HEK293T (cell line): ENCODE measurements at regions not wholly inside any gene's neighbourhood (a gene's known extent, or its start where the extent isn't known, plus 50 kb on each side); places are given as distances from the start of the nearest gene placed in this dataset.
"Not testable (repeated sequence)": the region's sequence is repeated elsewhere in the genome, so short reads cannot be mapped to it uniquely, and the experiment has no call there.

ENCODE experiments used
- CTCF ChIA-PET: fragments of 350-600 bp; formaldehyde crosslinking; extraction: SDS; loops from one replicate; lab custom pipeline; 2021; ENCODE audit warnings: antibody characterized with exemption, inconsistent platforms; lab: Yijun Ruan, JAX
- POLR2A ChIA-PET: fragments of 350-600 bp; formaldehyde crosslinking; extraction: SDS; loops from one replicate; lab custom pipeline; 2020; ENCODE audit warnings: antibody characterized with exemption, inconsistent platforms; lab: Yijun Ruan, JAX
- DNase-seq: peaks from one replicate; pipeline ENCODE4 v3.0.0; 2012; ENCODE audit warnings: mixed read lengths; ENCODE audit errors: extremely low spot score
- ARNT ChIP-seq: fragments of 450-650 bp; IDR thresholded peaks from 2 replicates; pipeline ENCODE4 v1.6.1; 2017; ENCODE audit warnings: mild to moderate bottlenecking
- BHLHE40 ChIP-seq: fragments of 450-650 bp; IDR thresholded peaks from 2 replicates; pipeline ENCODE4 v1.6.1; 2016; ENCODE audit warnings: mild to moderate bottlenecking, moderate library complexity, borderline replicate concordance
- CTBP1 ChIP-seq: fragments of 450-650 bp; IDR thresholded peaks from 2 replicates; pipeline ENCODE4 v1.6.1; 2016; ENCODE audit warnings: borderline replicate concordance
- ELF4 ChIP-seq: fragments of 450-650 bp; IDR thresholded peaks from 2 replicates; pipeline ENCODE4 v1.6.1; 2017; ENCODE audit warnings: antibody characterized with exemption
- FOXA1 ChIP-seq: fragments of 450-650 bp; IDR thresholded peaks from 2 replicates; pipeline ENCODE4 v1.6.1; 2016; ENCODE audit warnings: mild to moderate bottlenecking
- FOXK2 ChIP-seq: fragments of 450-650 bp; IDR thresholded peaks from 2 replicates; pipeline ENCODE4 v1.6.1; 2016; ENCODE audit warnings: mild to moderate bottlenecking
- FOXM1 ChIP-seq: fragments of 450-650 bp; IDR thresholded peaks from 2 replicates; pipeline ENCODE4 v1.6.1; 2017; ENCODE audit warnings: mild to moderate bottlenecking, borderline replicate concordance
- HDGF ChIP-seq: fragments of 450-650 bp; IDR thresholded peaks from 2 replicates; pipeline ENCODE4 v1.6.1; 2017; ENCODE audit warnings: antibody characterized with exemption, borderline replicate concordance
- L3MBTL2 ChIP-seq: fragments of 450-650 bp; conservative IDR thresholded peaks from 2 replicates; pipeline ENCODE4 v1.6.1; 2016; ENCODE audit warnings: mild to moderate bottlenecking
- LEF1 ChIP-seq: fragments of 450-650 bp; IDR thresholded peaks from 2 replicates; pipeline ENCODE4 v1.6.1; 2017; ENCODE audit warnings: mild to moderate bottlenecking, borderline replicate concordance
- NFRKB ChIP-seq: fragments of 450-650 bp; IDR thresholded peaks from 2 replicates; pipeline ENCODE4 v1.6.1; 2016; ENCODE audit warnings: mild to moderate bottlenecking, moderate library complexity
- PKNOX1 ChIP-seq: fragments of 450-650 bp; IDR thresholded peaks from 2 replicates; pipeline ENCODE4 v1.6.1; 2016
- SP1 ChIP-seq: fragments of 450-650 bp; IDR thresholded peaks from 2 replicates; pipeline ENCODE4 v1.6.1; 2017
- SUZ12 ChIP-seq: fragments of 450-650 bp; IDR thresholded peaks from 2 replicates; pipeline ENCODE4 v1.6.1; 2016; ENCODE audit warnings: mild to moderate bottlenecking
- TARDBP ChIP-seq: fragments of 450-650 bp; IDR thresholded peaks from 2 replicates; pipeline ENCODE4 v1.6.1; 2016
- ZNF384 ChIP-seq: fragments of 450-650 bp; IDR thresholded peaks from 2 replicates; pipeline ENCODE4 v1.6.1; 2016

- ChIA-PET CTCF (no interaction called here), POLR2A (no interaction called here)
- no peak for DNase-seq
- TF ChIP-seq ELF4 (no peak), LEF1 (no peak), TARDBP (no peak), L3MBTL2 (no peak), PKNOX1 (no peak), ZNF384 (no peak), CTBP1 (no peak), FOXM1 (no peak), FOXK2 (no peak), FOXA1 (no peak), HDGF (no peak), NFRKB (no peak), ARNT (no peak), SP1 (no peak), BHLHE40 (no peak), SUZ12 (no peak)
Measured at GRCh38 chr4:13994016-13994415, 366.5 kb upstream of the BOD1L1 start.

GRCh38 chr4:13998850-13999445 is 371.4 kb upstream of the BOD1L1 start:
- ChIA-PET CTCF (no interaction called here), POLR2A (no interaction called here)
- no peak for TF ChIP-seq PKNOX1
- TF ChIP-seq SP1, result no peak
- TF ChIP-seq NFRKB, result no peak
- no peak for TF ChIP-seq FOXM1
- no peak for TF ChIP-seq TARDBP
- no peak for TF ChIP-seq ELF4
- TF ChIP-seq CTBP1, result no peak
- no peak for TF ChIP-seq L3MBTL2
- no peak for DNase-seq

- CTCF ChIA-PET, result no interaction called here
- DNase-seq, result no peak
- no peak for TF ChIP-seq ZNF384
- TF ChIP-seq CTBP1, result no peak
- no peak for TF ChIP-seq NFRKB
- TF ChIP-seq ARNT, result no peak
- TF ChIP-seq FOXA1, result no peak
- TF ChIP-seq L3MBTL2, result no peak
- TF ChIP-seq SP1, result no peak
- no peak for TF ChIP-seq PKNOX1
- no peak for TF ChIP-seq BHLHE40
- no peak for TF ChIP-seq FOXK2
- no peak for TF ChIP-seq SUZ12
- TF ChIP-seq FOXM1, result no peak
- POLR2A ChIA-PET, result no interaction called here
Measured at GRCh38 chr4:14000091-14000814, 372.7 kb upstream of the BOD1L1 start.

GRCh38 chr4:14002331-14002730 is 374.8 kb upstream of the BOD1L1 start:
- CTCF ChIA-PET, DNase-seq, POLR2A ChIA-PET: not testable (repeated sequence)

- TF ChIP-seq PKNOX1 (no peak), FOXK2 (no peak), L3MBTL2 (no peak), SUZ12 (no peak), LEF1 (no peak), NFRKB (no peak)
- ChIA-PET CTCF (no interaction called here), POLR2A (no interaction called here)
- no peak for DNase-seq
Measured at GRCh38 chr4:14008494-14008893, 381.0 kb upstream of the BOD1L1 start.

GRCh38 chr4:14018191-14018853 is 390.8 kb upstream of the BOD1L1 start:
- ChIA-PET CTCF (no interaction called here), POLR2A (no interaction called here)
- no peak for TF ChIP-seq L3MBTL2
- TF ChIP-seq CTBP1, result no peak
- DNase-seq, result no peak
